Brain pericyte (primary cell): ENCODE measurements at regions not wholly inside any gene's neighbourhood (a gene's known extent, or its start where the extent isn't known, plus 50 kb on each side); places are given as distances from the start of the nearest gene placed in this dataset.

Source experiments
- DNase-seq: peaks from one replicate; pipeline ENCODE4 v3.0.0-alpha.2; 2012; ENCODE audit warnings: low read depth, low spot score

DNA sequence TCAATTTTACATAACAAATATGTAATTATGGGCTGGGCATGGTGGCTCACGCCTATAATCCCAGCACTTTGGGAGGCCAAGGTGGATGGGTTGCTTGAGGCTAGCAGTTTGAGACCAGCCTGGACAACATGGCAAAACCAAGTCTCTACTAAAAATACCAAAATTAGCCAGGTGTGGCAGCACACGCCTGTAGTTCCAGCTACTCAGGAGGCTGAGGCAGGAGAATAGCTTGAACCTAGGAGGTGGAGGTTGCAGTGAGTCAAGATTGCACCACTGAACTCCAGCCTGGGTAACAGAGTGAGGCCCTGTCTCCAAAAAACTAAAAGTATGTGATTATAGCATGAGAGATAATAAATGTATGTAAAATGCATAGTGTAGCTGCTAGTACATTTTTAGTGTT lies 229.0 kb downstream of the PPARGC1A start:
- no peak for DNase-seq

GRCh38 chr4:23654791-23655190 lies 235.1 kb downstream of the PPARGC1A start:
- no peak for DNase-seq

DNA sequence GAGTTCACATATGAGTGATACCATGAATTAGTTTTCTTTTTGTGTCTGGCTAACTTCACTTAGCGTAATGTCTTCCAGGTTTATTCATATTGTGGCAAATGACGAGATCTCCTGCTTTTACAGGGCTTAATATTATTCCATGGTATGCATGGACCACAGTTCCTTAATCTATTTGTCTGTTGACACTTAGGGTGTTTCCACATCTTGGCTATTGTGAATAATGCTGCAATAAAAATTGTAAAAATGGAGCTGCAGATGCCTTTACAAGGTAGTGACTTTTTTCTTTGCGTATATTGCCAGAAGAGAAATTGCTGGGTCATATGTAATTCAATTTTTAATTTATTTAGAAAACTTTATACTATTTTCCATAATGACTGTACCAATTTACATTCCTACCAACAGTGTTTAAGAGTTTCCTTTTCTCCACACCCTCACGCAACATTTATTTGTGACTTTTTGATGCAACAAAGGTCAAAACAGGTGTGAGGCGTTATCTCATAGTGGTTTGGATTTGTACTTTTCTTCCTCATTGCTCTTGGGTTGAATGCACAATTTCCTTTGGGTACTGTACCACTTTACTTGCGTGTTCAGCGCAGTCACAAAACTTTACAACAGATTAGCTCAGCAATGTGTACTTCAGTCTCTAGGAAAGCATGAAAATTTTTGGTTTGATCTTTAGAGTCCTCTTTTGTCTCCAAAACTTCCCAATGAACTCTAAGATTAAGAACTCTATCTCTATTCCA lies 240.8 kb downstream of the PPARGC1A start:
- no peak for DNase-seq

- DNase-seq: no peak
Observed at GRCh38 chr4:23635468-23635867, 254.4 kb downstream of the PPARGC1A start.

DNA sequence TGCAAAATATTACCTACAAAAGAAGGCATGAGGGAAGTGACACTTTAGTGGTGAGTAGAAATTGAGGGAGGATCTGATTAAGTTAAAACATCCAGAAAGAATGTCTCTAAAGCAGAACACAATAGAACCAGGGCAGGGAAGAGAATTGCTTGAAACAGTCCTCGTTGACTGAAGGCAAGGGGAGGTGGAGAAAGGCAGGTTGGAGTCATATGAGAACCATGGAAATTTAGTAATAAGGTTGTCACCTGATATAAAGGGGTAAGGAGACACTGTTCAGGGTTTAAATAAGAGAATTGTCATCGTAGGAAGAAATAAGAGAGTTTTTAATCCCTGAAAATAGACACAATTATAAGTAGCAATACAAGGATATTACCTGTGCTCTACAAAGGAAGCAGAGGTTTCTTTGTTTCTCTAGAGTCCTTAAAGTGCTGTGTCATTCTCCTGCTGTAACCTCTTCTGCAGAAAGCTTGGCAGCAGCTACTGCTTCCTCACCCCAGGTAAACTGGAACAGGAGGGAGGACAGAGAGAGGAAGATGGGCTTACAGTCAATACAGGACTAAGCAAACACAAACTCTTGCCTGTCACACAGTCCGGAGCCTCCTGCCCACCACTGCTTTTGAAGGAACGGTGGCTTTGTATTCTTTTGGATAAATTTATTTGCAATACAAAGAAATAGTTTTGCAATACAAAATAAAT lies 258.4 kb downstream of the PPARGC1A start:
- no peak for DNase-seq

- no peak for DNase-seq
Observed at GRCh38 chr4:23630110-23630509, 259.7 kb downstream of the PPARGC1A start.

DNA sequence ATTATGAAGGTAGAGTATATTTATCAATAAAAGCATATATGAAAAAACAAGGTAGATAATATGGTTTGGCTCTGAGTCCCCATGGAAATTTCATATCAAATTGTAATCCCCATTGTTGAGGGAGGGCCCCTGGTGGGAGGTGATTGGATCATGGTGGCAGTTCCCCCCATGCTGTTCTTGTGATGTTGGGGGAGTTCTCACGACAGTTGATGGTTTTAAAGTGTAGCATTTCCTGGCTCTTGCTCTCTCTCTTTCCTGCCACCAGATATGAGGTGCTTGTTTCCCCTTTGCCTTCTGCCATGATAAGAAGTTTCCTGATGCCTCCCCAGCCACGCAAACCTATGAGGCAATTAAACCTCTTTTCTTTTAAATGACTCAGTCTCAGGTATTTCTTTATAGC lies 260.4 kb downstream of the PPARGC1A start:
- DNase-seq: no peak

DNA sequence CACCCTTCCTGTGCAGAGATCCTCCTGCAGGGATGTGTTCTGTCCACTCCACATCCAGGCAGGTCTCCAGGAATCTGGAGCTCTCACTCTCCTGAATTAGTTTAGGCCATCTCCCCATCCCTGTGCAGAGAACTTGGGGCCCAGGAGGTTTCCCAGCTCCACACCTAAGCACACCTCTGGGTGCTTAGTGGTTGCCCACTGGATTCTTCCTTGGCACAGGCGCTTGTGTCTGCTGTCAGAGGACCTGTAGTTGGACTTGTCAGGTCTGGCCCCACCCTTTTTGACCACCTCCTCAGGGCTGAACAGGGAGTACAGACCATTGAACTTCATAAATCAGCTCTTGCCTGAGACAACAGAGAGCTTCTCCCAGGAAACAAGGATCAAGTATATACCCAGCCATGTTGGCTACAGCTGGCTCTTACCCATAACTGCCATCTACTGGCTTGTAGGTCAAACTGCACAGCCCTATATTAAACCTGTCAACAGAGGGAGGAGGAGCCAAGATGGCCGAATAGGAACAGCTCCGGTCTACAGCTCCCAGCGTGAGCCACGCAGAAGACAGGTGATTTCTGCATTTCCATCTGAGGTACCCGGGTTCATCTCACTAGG lies 275.5 kb downstream of the PPARGC1A start:
- no peak for DNase-seq

DNA sequence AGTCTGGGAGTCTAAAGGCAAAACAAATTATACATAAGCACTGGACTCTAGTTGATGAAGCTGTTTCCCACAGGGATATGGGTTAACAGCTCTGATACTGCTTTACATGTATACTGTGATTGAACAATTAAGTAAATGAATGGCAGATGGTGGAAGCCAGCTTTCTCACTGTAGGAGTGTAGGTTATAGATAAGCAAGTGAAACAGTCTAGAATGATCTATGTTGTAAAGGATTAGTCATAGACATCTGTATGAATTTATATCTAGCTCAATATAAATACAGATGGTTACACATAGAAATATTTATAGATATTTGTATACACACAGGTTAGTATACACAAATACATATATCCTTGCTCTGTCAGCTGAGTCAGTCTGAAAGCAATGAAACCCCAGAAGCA lies 276.1 kb downstream of the PPARGC1A start:
- DNase-seq: no peak

DNA sequence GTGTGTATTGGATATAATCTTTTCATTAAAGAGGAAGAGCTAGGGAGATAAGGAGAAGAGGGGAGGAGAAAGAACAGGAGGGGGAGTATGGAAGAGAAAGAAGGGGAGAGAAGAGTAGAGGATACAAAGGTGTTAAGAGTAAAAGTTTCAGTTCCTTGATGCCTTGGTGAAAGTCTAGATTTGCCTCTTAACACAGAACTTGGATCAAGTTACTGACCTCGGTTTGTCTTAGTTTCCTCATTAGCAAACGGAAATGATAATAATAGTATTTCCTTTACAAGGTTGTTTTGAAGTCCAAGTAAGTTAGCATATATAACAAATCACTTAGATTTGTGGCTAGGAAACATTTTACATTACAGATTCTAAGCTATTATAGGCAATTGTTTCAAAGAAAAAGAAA lies 287.1 kb downstream of the PPARGC1A start:
- DNase-seq: no peak

DNA sequence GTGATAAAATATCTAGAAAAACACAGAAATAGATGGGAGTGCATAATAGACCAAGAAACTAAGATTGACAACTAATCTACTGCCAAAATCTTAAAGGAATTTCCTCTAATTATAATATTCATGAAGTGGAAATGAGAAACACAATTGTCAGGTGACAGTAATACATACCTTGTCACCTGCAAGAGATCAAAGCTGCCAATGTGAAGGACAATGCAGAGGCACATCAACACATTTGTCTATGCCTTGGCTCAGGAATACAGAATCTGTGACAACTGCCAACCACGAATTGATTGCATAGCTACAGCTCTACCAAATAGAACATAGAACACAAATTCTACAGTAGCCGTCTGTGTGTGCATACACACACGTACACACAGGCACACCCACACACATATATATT lies 295.7 kb downstream of the PPARGC1A start:
- no peak for DNase-seq

DNA sequence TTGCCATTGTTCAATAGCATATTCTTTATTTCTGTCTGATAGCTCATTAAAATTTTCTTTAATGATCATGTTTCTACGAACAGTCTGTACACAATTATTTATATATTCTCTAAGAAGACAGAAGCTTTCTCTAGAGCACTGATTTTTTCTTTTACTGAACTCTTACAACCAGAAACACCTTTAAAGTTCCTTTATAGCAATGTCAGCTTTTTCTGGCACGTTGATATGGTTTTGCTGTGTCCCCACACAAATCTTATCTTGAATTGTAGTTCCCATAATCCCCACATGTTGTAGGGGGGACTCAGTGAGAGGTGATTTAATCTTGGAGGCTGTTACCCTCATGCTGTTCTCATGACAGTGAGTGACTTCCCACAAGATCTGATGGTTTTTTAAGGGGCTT lies 299.4 kb downstream of the PPARGC1A start:
- DNase-seq: no peak

- no peak for DNase-seq
Observed at GRCh38 chr4:23584024-23584423, 305.8 kb downstream of the PPARGC1A start.

DNA sequence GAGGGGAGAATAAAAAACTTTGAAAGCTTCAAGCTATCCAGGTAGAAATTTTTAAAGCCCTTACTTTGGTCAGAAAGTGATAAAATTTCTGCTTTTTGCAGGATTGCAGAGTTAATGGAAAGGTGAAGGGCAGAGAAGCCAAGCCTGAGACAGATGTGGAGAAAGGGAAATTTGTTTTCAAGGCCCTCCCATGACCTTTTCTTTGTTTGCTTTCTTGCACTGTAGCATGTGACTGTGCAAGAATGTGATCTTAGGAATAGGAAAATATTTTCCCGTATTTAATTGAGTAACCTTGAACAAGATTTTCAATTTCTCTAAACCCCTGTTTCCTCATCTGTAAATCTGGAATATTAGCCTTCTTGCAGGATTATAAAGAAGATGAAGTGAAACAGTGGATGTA lies 307.2 kb downstream of the PPARGC1A start:
- no peak for DNase-seq

DNA sequence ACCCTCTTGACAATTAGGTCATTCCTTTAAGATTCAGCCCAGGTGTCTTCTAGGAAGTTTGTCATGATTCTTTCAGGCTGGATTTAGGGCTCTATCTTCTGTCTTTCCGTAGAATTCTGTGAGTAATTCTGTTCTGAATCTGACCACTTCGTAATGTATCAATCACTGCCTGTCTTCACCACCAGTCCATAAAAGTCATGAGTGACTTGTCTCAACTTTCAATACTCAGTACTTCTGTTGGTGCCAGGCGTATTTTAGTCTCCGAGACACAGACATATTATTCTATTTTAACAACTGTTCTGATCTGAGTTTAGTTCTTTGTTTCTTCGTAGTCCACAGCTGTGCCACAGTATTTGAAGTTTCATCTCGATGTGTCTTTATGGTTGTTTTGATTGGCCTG lies 310.7 kb downstream of the PPARGC1A start:
- no peak for DNase-seq

DNA sequence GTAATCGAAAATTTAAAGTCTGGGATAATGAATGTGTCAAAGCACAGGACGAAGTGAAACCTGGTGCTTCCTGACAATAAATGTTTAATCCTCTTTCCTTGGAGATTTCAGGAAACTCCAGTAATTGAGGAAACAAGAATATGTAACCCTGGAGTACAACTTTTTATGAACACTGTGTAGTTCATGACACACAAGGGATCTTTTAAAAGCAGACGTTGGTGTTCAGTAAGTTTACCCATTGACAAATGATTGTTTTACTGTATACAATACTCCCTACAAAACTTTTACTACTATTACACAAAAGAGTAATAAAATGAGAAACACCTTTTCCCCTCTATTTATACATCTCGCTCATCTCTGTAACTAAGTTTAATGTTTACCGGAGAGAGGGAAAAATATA lies 312.4 kb downstream of the PPARGC1A start:
- DNase-seq: no peak

DNA sequence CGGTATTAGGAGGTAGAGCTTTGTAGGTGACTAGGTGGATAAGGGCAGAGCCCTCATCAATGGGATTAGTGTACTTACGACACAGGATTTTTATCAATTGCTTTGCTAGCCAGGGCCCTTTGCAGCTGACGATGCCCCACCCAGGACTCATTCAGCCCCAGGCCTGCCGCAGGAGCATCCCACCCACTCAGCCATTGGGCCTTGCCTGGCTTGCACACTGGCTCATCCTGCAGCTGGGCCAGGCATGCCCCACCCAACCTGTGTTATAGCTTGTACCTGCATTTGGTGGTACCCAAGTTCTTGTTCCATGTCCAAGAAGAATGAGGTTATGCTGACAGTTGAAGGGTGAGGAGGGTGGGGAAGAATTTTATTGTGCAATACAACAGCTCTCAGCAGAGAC lies 317.5 kb downstream of the PPARGC1A start:
- no peak for DNase-seq

- no peak for DNase-seq
Observed at GRCh38 chr4:23567338-23567737, 322.5 kb downstream of the PPARGC1A start.

DNA sequence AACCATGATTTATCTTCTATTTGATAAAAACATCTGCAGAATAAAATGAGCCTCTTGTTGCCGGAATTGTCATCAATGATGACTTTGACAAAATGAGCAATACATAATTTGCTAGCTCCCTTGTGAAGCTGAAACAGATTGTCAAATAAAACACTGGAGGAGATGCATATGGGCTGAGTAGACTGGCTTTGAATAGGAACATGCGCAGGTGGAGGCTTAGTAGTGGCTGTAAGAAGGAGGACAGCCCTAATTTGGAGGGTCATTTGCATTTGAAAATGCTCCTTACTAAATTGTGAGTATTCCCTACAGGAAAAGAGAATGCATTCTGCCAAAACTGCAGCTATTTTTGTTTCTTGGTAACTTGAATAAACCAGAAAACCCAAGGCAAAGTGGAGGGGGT lies 329.1 kb downstream of the PPARGC1A start:
- no peak for DNase-seq

GRCh38 chr4:23558101-23558500 lies 331.7 kb downstream of the PPARGC1A start:
- no peak for DNase-seq

GRCh38 chr4:23547601-23548000 lies 342.2 kb downstream of the PPARGC1A start:
- no peak for DNase-seq

DNA sequence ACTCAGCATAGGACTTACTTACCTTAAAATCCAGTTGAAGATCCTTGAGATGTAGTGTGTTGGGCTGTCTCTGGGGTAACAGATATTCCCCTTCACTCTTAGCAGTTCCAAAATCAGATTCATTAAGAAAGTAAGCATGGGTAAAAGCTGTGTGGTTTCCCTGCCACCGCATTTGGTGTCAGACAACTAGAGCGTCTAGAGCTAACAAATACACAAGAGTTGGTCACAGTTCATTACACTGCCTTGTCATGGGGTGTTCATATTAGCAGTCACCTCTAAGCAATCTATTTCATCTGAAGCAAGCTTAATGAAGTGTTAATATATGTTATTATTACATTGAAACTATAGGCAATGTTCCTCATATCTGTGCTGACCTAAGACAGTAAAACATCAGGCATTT lies 342.8 kb downstream of the PPARGC1A start:
- no peak for DNase-seq

- DNase-seq: no peak
Observed at GRCh38 chr4:23539969-23540569, 349.8 kb downstream of the PPARGC1A start.
